ENCODE measurements at regions not wholly inside any gene's neighbourhood (a gene's known extent, or its start where the extent isn't known, plus 50 kb on each side); places are given as distances from the start of the nearest gene placed in this dataset.

DNA sequence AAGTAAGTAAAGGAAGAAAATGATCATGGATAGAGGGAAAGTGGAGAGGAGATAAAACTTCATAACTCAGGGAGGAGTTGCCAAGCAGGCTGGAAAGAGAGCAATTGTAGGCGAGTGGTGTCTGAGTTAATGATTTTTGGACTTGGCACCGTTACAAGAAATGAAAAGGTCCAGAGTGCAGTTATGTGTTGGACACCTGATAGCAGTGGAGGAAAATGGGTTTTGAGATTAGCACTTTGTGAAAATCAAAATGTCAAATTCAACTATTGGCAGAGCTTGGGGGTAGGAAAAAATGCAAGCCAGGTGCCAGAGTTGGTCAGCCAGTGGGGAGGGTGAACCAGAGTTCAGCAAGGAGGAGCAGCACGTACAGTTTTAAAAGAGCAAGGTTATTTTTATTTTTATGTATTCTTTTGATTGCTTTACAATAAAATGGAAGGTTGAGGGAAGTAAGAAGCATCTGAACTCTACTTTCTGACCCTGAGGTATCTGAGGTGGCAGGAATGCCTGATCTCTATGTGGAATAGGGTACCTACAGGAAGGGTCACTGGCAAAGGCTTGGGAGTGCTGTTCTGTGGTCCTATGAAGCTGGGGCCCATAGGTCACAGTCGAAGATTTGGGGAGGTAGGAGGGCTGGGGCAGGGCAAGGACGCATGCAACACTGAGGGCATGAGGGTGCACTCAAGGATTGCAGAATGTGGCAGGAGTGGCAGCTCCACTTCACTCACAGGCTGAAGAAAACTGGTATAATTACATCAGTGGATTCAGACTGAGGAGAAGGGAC lies 127.5 kb downstream of the CD8B2 start:
- Histone ChIP-seq H3K27me3 (ENCODE audit: control insufficient read depth in 4 of 4, insufficient read depth in 4 of 4, low read length in 3 of 4) (no peaks in the 10 kb centered on the region), H3K9me3 (ENCODE audit: control insufficient read depth in 4 of 4, low read length in 3 of 4) (peaks cover 0 to 4% (median 0%) of the 10 kb centered on the region in 4 donors), H3K36me3 (ENCODE audit: control insufficient read depth in 4 of 4, insufficient read depth in 3 of 4, low read depth in 1 of 4, low read length in 3 of 4) (no peaks in the 10 kb centered on the region), H3K27ac (ENCODE audit: low read depth in 1 of 2, low read length in 2 of 2) (peak overlapping the region in 1 of 2 donors; percentile 23), H3K4me3 (ENCODE audit: low read depth in 1 of 3, low read length in 3 of 3) (no peak overlapping the region), H3K9ac (ENCODE audit: low read depth in 1 of 2, low read length in 2 of 2) (peak overlapping the region in 1 of 2 donors; percentile 28), H3K4me1 (ENCODE audit: control insufficient read depth in 4 of 4, insufficient read depth in 4 of 4, low read length in 3 of 4) (peaks cover 3 to 17% (median 14%) of the 10 kb centered on the region in 4 donors)
- TF ChIP-seq FOXA2 (IDR thresholded peaks at IDR 0.05) (peak; percentile 35), SP1 (IDR thresholded peaks at IDR 0.05) (peak; percentile 89), GABPA (IDR thresholded peaks at IDR 0.05 in 1 of 2, conservative IDR thresholded peaks at IDR 0.05 in 1 of 2) (no peak), RAD21 (IDR thresholded peaks at IDR 0.05) (peak in 1 of 2 donors; percentile 20), HNF4A (conservative IDR thresholded peaks at IDR 0.05) (peak; percentile 91 to 93), YY1 (IDR thresholded peaks at IDR 0.05) (peak; percentile 84), RXRA (IDR thresholded peaks at IDR 0.05) (peak; percentile 66 to 79), TAF1 (conservative IDR thresholded peaks at IDR 0.05) (no peak), CTCF (IDR thresholded peaks at IDR 0.05; ENCODE audit: low read depth, low read length, missing input control) (no peak), ATF3 (IDR thresholded peaks at IDR 0.05) (no peak), FOXA1 (IDR thresholded peaks at IDR 0.05) (peak; percentile 45), NR2F2 (IDR thresholded peaks at IDR 0.05) (no peak), HNF4G (IDR thresholded peaks at IDR 0.05) (peak; percentile 77), EGR1 (IDR thresholded peaks at IDR 0.05; ENCODE audit: low read depth in 2 of 2) (peak in 1 of 2 donors; percentile 55), JUND (IDR thresholded peaks at IDR 0.05) (peak; percentile 10 to 64)
- TF ChIP-seq, protein P1, sequence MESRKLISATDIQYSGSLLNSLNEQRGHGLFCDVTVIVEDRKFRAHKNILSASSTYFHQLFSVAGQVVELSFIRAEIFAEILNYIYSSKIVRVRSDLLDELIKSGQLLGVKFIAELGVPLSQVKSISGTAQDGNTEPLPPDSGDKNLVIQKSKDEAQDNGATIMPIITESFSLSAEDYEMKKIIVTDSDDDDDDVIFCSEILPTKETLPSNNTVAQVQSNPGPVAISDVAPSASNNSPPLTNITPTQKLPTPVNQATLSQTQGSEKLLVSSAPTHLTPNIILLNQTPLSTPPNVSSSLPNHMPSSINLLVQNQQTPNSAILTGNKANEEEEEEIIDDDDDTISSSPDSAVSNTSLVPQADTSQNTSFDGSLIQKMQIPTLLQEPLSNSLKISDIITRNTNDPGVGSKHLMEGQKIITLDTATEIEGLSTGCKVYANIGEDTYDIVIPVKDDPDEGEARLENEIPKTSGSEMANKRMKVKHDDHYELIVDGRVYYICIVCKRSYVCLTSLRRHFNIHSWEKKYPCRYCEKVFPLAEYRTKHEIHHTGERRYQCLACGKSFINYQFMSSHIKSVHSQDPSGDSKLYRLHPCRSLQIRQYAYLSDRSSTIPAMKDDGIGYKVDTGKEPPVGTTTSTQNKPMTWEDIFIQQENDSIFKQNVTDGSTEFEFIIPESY (IDR thresholded peaks at IDR 0.05): peak; percentile 45
- TF ChIP-seq, protein P2, sequence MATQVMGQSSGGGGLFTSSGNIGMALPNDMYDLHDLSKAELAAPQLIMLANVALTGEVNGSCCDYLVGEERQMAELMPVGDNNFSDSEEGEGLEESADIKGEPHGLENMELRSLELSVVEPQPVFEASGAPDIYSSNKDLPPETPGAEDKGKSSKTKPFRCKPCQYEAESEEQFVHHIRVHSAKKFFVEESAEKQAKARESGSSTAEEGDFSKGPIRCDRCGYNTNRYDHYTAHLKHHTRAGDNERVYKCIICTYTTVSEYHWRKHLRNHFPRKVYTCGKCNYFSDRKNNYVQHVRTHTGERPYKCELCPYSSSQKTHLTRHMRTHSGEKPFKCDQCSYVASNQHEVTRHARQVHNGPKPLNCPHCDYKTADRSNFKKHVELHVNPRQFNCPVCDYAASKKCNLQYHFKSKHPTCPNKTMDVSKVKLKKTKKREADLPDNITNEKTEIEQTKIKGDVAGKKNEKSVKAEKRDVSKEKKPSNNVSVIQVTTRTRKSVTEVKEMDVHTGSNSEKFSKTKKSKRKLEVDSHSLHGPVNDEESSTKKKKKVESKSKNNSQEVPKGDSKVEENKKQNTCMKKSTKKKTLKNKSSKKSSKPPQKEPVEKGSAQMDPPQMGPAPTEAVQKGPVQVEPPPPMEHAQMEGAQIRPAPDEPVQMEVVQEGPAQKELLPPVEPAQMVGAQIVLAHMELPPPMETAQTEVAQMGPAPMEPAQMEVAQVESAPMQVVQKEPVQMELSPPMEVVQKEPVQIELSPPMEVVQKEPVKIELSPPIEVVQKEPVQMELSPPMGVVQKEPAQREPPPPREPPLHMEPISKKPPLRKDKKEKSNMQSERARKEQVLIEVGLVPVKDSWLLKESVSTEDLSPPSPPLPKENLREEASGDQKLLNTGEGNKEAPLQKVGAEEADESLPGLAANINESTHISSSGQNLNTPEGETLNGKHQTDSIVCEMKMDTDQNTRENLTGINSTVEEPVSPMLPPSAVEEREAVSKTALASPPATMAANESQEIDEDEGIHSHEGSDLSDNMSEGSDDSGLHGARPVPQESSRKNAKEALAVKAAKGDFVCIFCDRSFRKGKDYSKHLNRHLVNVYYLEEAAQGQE (IDR thresholded peaks at IDR 0.05): peak; percentile 68
- TF ChIP-seq, protein P3, sequence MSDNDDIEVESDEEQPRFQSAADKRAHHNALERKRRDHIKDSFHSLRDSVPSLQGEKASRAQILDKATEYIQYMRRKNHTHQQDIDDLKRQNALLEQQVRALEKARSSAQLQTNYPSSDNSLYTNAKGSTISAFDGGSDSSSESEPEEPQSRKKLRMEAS (IDR thresholded peaks at IDR 0.05): peak; percentile 38
- DNase-seq (ENCODE audit: low spot score): no peak
- WGBS: 26% methylated on average over 5 of the region's 5 CpGs

Data from liver (tissue), 8 donors.